ENCODE measurements at regions not wholly inside any gene's neighbourhood (a gene's known extent, or its start where the extent isn't known, plus 50 kb on each side); places are given as distances from the start of the nearest gene placed in this dataset.

DNA sequence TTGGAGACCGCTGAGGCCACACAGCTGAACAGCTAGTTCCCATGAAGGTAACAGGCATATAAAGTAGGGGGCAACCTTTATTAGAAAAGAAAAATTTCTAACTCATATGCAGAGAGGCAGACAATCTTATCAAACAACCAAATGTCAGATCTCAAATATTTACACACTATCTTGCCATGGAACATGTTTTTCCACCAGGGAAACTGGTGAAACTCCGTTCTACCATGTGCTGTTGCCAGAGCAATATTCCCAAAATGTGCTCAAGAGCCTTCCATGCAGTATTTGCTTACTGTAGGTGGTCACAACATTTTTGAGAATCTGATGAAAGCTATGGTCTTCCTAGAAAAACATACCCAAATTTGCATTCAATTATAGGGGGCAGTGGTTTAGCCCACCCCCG, 143.4 kb upstream of the MAGI3 start:
- no peak overlapping the region for H2AFZ ChIP-seq (ENCODE audit: low read length)
- DNase-seq (ENCODE audit: low read depth in 1 of 2, low spot score in 2 of 2) = no peak
- no peaks in the 10 kb centered on the region for H3K79me1 ChIP-seq (ENCODE audit: low read depth, low read length)
- no peak for TF ChIP-seq RNF2 (IDR thresholded peaks at IDR 0.05; ENCODE audit: borderline replicate concordance, low read depth, low read length, missing control alignments, poor library complexity, severe bottlenecking)
- no peak overlapping the region for H2BK5ac ChIP-seq (ENCODE audit: low read depth, low read length)
- no peaks in the 10 kb centered on the region for H3K79me2 ChIP-seq (ENCODE audit: control insufficient read depth in 1 of 2, insufficient read depth in 2 of 2, low read length in 2 of 2)
- H4K5ac ChIP-seq (ENCODE audit: insufficient read length, low read depth, low read length) = no peak overlapping the region
- CTCF ChIA-PET (ENCODE audit: partially characterized antibody) = interaction anchor here (0.6 kb wide), 1 partner anchor 15 kb away, joined by 3 read pairs; no protein-coding TSS in a partner anchor
- no peak overlapping the region for H2AK5ac ChIP-seq (ENCODE audit: low read depth, low read length)
- no peak overlapping the region for H4K8ac ChIP-seq (ENCODE audit: extremely low read depth, insufficient read depth, low read length)
- no peak overlapping the region for H3K23ac ChIP-seq (ENCODE audit: insufficient read length)
- no peaks in the 10 kb centered on the region for H4K20me1 ChIP-seq (replicated peaks in 1 of 2; ENCODE audit: control insufficient read depth in 1 of 2, insufficient read depth in 2 of 2, low read length in 2 of 2)
- no peak overlapping the region for H3K18ac ChIP-seq (ENCODE audit: extremely low read depth, low read length)
- H2BK120ac ChIP-seq (replicated peaks; ENCODE audit: low read depth, low read length) = no peak overlapping the region
- no peak overlapping the region for H3K4ac ChIP-seq (replicated peaks; ENCODE audit: insufficient read length, low read depth, low read length)
- H3K56ac ChIP-seq (replicated peaks; ENCODE audit: insufficient read length, low read depth, low read length) = no peak overlapping the region
- no peaks in the 10 kb centered on the region for H3K23me2 ChIP-seq (ENCODE audit: low read depth, low read length)
- H2BK15ac ChIP-seq (ENCODE audit: low read length) = no peak overlapping the region
- H3K9ac ChIP-seq (replicated peaks in 1 of 4; ENCODE audit: extremely low read depth in 1 of 4, low read depth in 3 of 4, low read length in 3 of 4) = no peak overlapping the region
- H3K36me3 ChIP-seq (ENCODE audit: control insufficient read depth in 2 of 4, insufficient read depth in 4 of 4, low read length in 3 of 4) = no peaks in the 10 kb centered on the region
- POLR2A ChIA-PET (ENCODE audit: partially characterized antibody) = no interaction called here
- WGBS, 2 experiments (ENCODE audit: extremely low coverage in 1 of 2, insufficient coverage in 1 of 2, insufficient read length in 1 of 2, insufficient replicate concordance in 2 of 2, low coverage in 1 of 2, low lambda C conversion rate in 2 of 2, missing lambda C conversion rate in 1 of 2) = 90% methylated on average over 3 of the region's 3 CpGs; no CpG with 5 or more reads in 1 of the 2 experiments
- H3K27me3 ChIP-seq (replicated peaks in 1 of 4; ENCODE audit: control insufficient read depth in 3 of 4, extremely low read depth in 1 of 4, insufficient read depth in 3 of 4, low read length in 3 of 4) = no peaks in the 10 kb centered on the region
- no peak overlapping the region for H2BK12ac ChIP-seq (ENCODE audit: low read depth, low read length)
- H3K4me2 ChIP-seq (ENCODE audit: insufficient read depth in 1 of 2, low read depth in 2 of 2, low read length in 2 of 2) = no peak overlapping the region
- no peaks in the 10 kb centered on the region for H3K9me3 ChIP-seq (ENCODE audit: insufficient read depth in 2 of 2, low read depth in 1 of 2, low read length in 1 of 2)
- no peak overlapping the region for H4K91ac ChIP-seq (replicated peaks; ENCODE audit: insufficient read length, low read length)
- no peaks in the 10 kb centered on the region for H3K4me1 ChIP-seq (replicated peaks in 1 of 4; ENCODE audit: control insufficient read depth in 3 of 4, insufficient read depth in 4 of 4, low read length in 3 of 4)
- H3K4me3 ChIP-seq (ENCODE audit: extremely low read depth in 1 of 4, insufficient read depth in 2 of 4, low read depth in 3 of 4, low read length in 4 of 4) = no peak overlapping the region
- H2BK20ac ChIP-seq (ENCODE audit: low read length) = no peak overlapping the region
- FAIRE-seq = no peak
- no peak overlapping the region for H3K27ac ChIP-seq (ENCODE audit: low read depth, low read length)
- no peak overlapping the region for H3K14ac ChIP-seq (ENCODE audit: insufficient read length)

All from H1 (cell line).